ENCODE measurements at regions not wholly inside any gene's neighbourhood (a gene's known extent, or its start where the extent isn't known, plus 50 kb on each side); places are given as distances from the start of the nearest gene placed in this dataset.
"Not testable (repeated sequence)": the region's sequence is repeated elsewhere in the genome, so short reads cannot be mapped to it uniquely, and the experiment has no call there.

DNA sequence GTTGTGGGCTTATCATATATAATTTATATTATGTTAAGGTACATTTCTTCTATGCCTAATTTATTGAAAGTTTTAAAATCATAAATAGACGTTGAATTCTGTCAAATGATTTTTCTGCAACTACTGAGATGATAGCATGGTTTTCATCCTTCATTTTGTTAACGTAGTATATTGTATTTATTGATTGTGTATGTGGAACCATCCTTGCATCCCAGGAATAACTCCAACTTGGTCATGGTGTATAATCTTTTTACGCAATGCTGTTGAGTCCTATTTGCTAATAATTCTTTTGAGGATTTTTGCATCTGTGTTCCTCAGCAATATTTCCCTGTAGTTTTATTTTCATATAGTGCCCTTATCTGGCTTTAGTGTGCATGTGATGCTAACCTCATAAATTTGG, 152.7 kb downstream of the ADCYAP1 start:
- H3K36me3 Mint-ChIP-seq: no peaks in the 10 kb centered on the region
- DNase-seq (no peak), ATAC-seq (ENCODE audit: low read depth in 2 of 2) (no peak)
- H3K4me1 Mint-ChIP-seq: no peaks in the 10 kb centered on the region
- H3K4me3 Mint-ChIP-seq: no peak overlapping the region
- H3K9me3 Mint-ChIP-seq: peaks cover 3 to 22% (median 7%) of the 10 kb centered on the region in 7 donors
- H3K27me3 Mint-ChIP-seq: no peaks in the 10 kb centered on the region
- no peak overlapping the region for H3K27ac Mint-ChIP-seq

DNA sequence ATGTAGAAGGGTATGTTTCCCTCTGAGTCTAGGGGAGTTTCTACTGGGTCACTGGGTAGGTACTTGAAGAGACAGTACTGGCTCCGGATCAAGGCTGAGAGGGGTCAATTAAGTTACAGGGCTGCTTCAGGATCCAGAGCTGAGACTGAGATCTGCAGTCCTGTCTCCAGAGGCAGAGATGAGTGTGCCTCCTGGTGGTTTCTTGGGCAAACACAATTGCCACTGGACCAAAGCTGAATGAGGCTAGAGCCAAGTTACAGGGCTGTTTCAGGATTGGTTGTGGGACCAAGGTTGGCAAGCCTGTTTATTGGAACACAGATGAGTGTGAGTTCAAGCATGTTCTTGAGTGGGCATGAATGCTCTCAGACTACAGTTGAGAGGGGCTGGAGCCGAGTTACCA, 157.9 kb downstream of the ADCYAP1 start:
- ATAC-seq (ENCODE audit: low read depth in 2 of 2) (no peak), DNase-seq (no peak)
- H3K36me3 Mint-ChIP-seq: no peaks in the 10 kb centered on the region
- peaks cover 1 to 15% (median 4%) of the 10 kb centered on the region in 7 donors for H3K9me3 Mint-ChIP-seq
- no peaks in the 10 kb centered on the region for H3K27me3 Mint-ChIP-seq
- no peak overlapping the region for H3K27ac Mint-ChIP-seq
- H3K4me3 Mint-ChIP-seq: no peak overlapping the region
- no peaks in the 10 kb centered on the region for H3K4me1 Mint-ChIP-seq

GRCh38 chr18:1075322-1075721, 170.7 kb downstream of the ADCYAP1 start:
- no peaks in the 10 kb centered on the region for H3K27me3 Mint-ChIP-seq
- H3K27ac Mint-ChIP-seq: no peak overlapping the region
- no peak overlapping the region for H3K4me3 Mint-ChIP-seq
- H3K36me3 Mint-ChIP-seq: no peaks in the 10 kb centered on the region
- no peaks in the 10 kb centered on the region for H3K4me1 Mint-ChIP-seq
- DNase-seq (no peak), ATAC-seq (ENCODE audit: low read depth in 2 of 2) (no peak)
- H3K9me3 Mint-ChIP-seq: peaks cover 0 to 1% (median 0%) of the 10 kb centered on the region in 7 donors

DNA sequence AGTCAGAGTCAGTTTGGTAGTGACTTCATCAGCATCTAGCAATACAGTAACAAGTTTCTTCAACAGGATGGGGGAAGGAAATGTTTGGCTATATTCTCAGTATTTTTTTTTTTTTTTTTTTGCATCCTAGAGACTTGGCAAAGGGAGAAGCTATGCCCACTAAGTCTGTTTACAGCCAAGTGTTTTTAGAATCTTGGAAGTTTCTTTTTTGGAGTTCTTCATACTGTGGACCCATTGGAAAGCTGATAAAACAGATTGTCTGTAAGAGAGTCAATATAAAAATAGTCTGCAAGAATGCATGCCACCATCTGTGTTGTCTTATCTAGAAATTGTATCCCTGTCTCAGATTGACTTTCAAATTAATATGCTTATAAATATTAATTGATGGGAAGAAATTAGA, 171.2 kb downstream of the ADCYAP1 start:
- no peak for ATAC-seq (ENCODE audit: low read depth in 2 of 2)
- Mint-ChIP-seq H3K4me1 (no peaks in the 10 kb centered on the region), H3K9me3 (peaks cover 0 to 2% (median 0%) of the 10 kb centered on the region in 7 donors), H3K4me3 (no peak overlapping the region), H3K36me3 (no peaks in the 10 kb centered on the region), H3K27me3 (no peaks in the 10 kb centered on the region), H3K27ac (no peak overlapping the region)
- no peak for DNase-seq

GRCh38 chr18:1078301-1078700, 173.6 kb downstream of the ADCYAP1 start:
- Mint-ChIP-seq H3K36me3 (no peaks in the 10 kb centered on the region), H3K27me3 (no peaks in the 10 kb centered on the region), H3K4me3 (no peak overlapping the region), H3K9me3 (peaks cover 0 to 2% (median 0%) of the 10 kb centered on the region in 7 donors), H3K27ac (no peak overlapping the region), H3K4me1 (no peaks in the 10 kb centered on the region)
- ATAC-seq (ENCODE audit: low read depth in 2 of 2) (no peak), DNase-seq (no peak)

DNA sequence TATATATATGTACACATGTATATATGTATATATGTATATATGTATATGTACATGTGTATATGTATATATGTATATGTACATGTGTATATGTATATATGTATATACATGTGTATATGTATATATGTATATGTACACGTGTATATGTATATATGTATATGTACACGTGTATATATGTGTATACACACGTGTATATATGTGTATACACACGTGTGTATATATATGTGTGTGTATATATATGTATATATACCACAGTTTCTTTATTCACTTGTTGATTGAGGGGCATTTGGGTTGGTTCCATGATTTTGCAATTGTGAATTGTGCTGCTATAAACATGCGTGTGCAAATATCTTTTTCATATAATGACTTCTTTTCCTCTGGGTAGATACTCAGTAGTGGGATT, 179.0 kb downstream of the ADCYAP1 start:
- H3K4me1 Mint-ChIP-seq; H3K36me3 Mint-ChIP-seq; H3K4me3 Mint-ChIP-seq; H3K27me3 Mint-ChIP-seq; DNase-seq; ATAC-seq (ENCODE audit: low read depth in 2 of 2); H3K27ac Mint-ChIP-seq: not testable (repeated sequence)
- peaks cover 5 to 21% (median 13%) of the 10 kb centered on the region in 7 donors for H3K9me3 Mint-ChIP-seq

DNA sequence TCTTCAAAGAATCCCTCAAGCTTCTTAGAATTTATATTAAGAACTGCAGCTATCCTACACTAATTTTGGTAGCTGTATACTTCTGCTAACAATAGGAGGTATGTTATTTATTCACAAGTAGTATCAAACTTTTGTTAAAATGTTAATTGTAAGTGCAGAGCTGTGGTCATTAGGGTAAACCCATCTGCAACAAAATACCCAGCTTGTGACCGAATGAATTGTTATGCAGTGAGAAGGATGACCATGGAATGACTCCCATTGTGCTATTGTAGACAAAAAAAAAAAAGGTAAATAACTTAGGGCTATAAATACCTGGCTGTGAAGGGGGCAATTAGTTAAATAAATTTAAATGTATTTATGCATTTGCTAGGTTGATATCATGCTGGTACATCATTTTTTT, 186.1 kb downstream of the ADCYAP1 start:
- peaks cover 6 to 24% (median 14%) of the 10 kb centered on the region in 7 donors for H3K9me3 Mint-ChIP-seq
- H3K36me3 Mint-ChIP-seq: no peaks in the 10 kb centered on the region
- H3K27me3 Mint-ChIP-seq: no peaks in the 10 kb centered on the region
- no peak overlapping the region for H3K27ac Mint-ChIP-seq
- DNase-seq: no peak
- H3K4me3 Mint-ChIP-seq: no peak overlapping the region
- no peaks in the 10 kb centered on the region for H3K4me1 Mint-ChIP-seq
- ATAC-seq (ENCODE audit: low read depth in 2 of 2): no peak

GRCh38 chr18:1092228-1092627, 187.6 kb downstream of the ADCYAP1 start:
- peaks cover 0 to 2% of the 10 kb centered on the region in 2 donors for H3K36me3 Mint-ChIP-seq
- no peak overlapping the region for H3K4me3 Mint-ChIP-seq
- no peaks in the 10 kb centered on the region for H3K27me3 Mint-ChIP-seq
- ATAC-seq (ENCODE audit: low read depth in 2 of 2) (no peak), DNase-seq (no peak)
- peaks cover 6 to 22% (median 13%) of the 10 kb centered on the region in 7 donors for H3K9me3 Mint-ChIP-seq
- no peak overlapping the region for H3K27ac Mint-ChIP-seq
- no peaks in the 10 kb centered on the region for H3K4me1 Mint-ChIP-seq

GRCh38 chr18:1094409-1094808, 189.7 kb downstream of the ADCYAP1 start:
- H3K4me3 Mint-ChIP-seq: no peak overlapping the region
- no peaks in the 10 kb centered on the region for H3K4me1 Mint-ChIP-seq
- no peak overlapping the region for H3K27ac Mint-ChIP-seq
- H3K9me3 Mint-ChIP-seq: peaks cover 0 to 19% (median 9%) of the 10 kb centered on the region in 7 donors
- no peak for ATAC-seq (ENCODE audit: low read depth in 2 of 2)
- H3K27me3 Mint-ChIP-seq: no peaks in the 10 kb centered on the region
- DNase-seq: no peak
- peaks cover 0 to 11% of the 10 kb centered on the region in 2 donors for H3K36me3 Mint-ChIP-seq

GRCh38 chr18:1097991-1098735, 193.5 kb downstream of the ADCYAP1 start:
- H3K4me3 Mint-ChIP-seq; H3K27me3 Mint-ChIP-seq; ATAC-seq (ENCODE audit: low read depth in 2 of 2); H3K4me1 Mint-ChIP-seq; DNase-seq; H3K27ac Mint-ChIP-seq: not testable (repeated sequence)
- Mint-ChIP-seq H3K9me3 (peaks cover 4 to 24% (median 14%) of the 10 kb centered on the region in 7 donors), H3K36me3 (peaks cover 0 to 11% of the 10 kb centered on the region in 2 donors)

DNA sequence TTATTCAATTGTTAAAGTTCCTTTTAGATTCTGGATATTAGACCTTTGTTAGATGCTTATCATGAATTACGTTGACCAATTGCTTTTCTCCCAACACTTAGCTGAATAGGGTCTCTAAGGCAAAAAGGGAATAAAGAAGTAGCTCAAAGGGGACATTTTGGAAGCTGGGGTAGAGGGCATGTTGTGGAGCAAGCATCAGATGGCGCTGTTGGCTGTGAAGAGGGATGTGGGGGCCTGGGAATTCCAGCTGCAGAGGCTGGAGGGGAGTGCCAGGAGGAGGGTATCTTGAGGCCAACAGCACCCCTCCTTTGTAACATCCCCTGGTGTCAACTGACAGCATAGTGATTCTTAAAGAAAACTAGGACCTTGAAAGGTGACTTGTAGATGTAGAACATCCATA, 198.2 kb downstream of the ADCYAP1 start:
- Mint-ChIP-seq H3K36me3 (peaks cover 0 to 3% of the 10 kb centered on the region in 2 donors), H3K4me1 (no peaks in the 10 kb centered on the region), H3K27ac (no peak overlapping the region), H3K9me3 (peaks cover 3 to 22% (median 8%) of the 10 kb centered on the region in 7 donors), H3K4me3 (no peak overlapping the region), H3K27me3 (no peaks in the 10 kb centered on the region)
- no peak for DNase-seq
- no peak for ATAC-seq (ENCODE audit: low read depth in 2 of 2)

GRCh38 chr18:1103537-1103936, 198.9 kb downstream of the ADCYAP1 start:
- no peaks in the 10 kb centered on the region for H3K4me1 Mint-ChIP-seq
- ATAC-seq (ENCODE audit: low read depth in 2 of 2): no peak
- H3K27ac Mint-ChIP-seq: no peak overlapping the region
- no peak for DNase-seq
- no peaks in the 10 kb centered on the region for H3K36me3 Mint-ChIP-seq
- H3K4me3 Mint-ChIP-seq: no peak overlapping the region
- no peaks in the 10 kb centered on the region for H3K27me3 Mint-ChIP-seq
- peaks cover 3 to 22% (median 8%) of the 10 kb centered on the region in 7 donors for H3K9me3 Mint-ChIP-seq

- Mint-ChIP-seq H3K36me3 (no peaks in the 10 kb centered on the region), H3K27ac (no peak overlapping the region), H3K4me1 (no peaks in the 10 kb centered on the region), H3K27me3 (no peaks in the 10 kb centered on the region), H3K9me3 (peaks cover 3 to 14% (median 6%) of the 10 kb centered on the region in 7 donors), H3K4me3 (no peak overlapping the region)
- ATAC-seq (ENCODE audit: low read depth in 2 of 2) (no peak), DNase-seq (no peak)
Observed at GRCh38 chr18:1104181-1104881, 199.7 kb downstream of the ADCYAP1 start.

- Mint-ChIP-seq H3K27me3 (no peaks in the 10 kb centered on the region), H3K4me3 (no peak overlapping the region), H3K36me3 (no peaks in the 10 kb centered on the region), H3K27ac (no peak overlapping the region), H3K9me3 (peaks cover 0 to 10% (median 5%) of the 10 kb centered on the region in 7 donors), H3K4me1 (no peaks in the 10 kb centered on the region)
- ATAC-seq (ENCODE audit: low read depth in 2 of 2) (no peak), DNase-seq (no peak)
Observed at GRCh38 chr18:1124495-1124894, 219.8 kb downstream of the ADCYAP1 start.

Data from naive B cell (primary cell).